ENCODE measurements at regions not wholly inside any gene's neighbourhood (a gene's known extent, or its start where the extent isn't known, plus 50 kb on each side); places are given as distances from the start of the nearest gene placed in this dataset.

- TF ChIP-seq, protein P1, sequence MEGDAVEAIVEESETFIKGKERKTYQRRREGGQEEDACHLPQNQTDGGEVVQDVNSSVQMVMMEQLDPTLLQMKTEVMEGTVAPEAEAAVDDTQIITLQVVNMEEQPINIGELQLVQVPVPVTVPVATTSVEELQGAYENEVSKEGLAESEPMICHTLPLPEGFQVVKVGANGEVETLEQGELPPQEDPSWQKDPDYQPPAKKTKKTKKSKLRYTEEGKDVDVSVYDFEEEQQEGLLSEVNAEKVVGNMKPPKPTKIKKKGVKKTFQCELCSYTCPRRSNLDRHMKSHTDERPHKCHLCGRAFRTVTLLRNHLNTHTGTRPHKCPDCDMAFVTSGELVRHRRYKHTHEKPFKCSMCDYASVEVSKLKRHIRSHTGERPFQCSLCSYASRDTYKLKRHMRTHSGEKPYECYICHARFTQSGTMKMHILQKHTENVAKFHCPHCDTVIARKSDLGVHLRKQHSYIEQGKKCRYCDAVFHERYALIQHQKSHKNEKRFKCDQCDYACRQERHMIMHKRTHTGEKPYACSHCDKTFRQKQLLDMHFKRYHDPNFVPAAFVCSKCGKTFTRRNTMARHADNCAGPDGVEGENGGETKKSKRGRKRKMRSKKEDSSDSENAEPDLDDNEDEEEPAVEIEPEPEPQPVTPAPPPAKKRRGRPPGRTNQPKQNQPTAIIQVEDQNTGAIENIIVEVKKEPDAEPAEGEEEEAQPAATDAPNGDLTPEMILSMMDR (IDR thresholded peaks at IDR 0.05; ENCODE audit: low read length) = no peak
- no peak for TF ChIP-seq EZH2 (optimal IDR thresholded peaks at IDR 0.05; ENCODE audit: low read depth, low read length)
Measured at GRCh38 chr5:61735995-61736394, 403.9 kb downstream of the ZSWIM6 start.
